ENCODE measurements at regions not wholly inside any gene's neighbourhood (a gene's known extent, or its start where the extent isn't known, plus 50 kb on each side); places are given as distances from the start of the nearest gene placed in this dataset.
"Not testable (repeated sequence)": the region's sequence is repeated elsewhere in the genome, so short reads cannot be mapped to it uniquely, and the experiment has no call there.

- no peak for FAIRE-seq
These were observed 293.1 kb upstream of the SEMA3C start for GRCh38 chr7:81211934-81212320.

- FAIRE-seq, result no peak
These were observed 292.5 kb upstream of the SEMA3C start for GRCh38 chr7:81211204-81211933.

- FAIRE-seq, result no peak
These were observed 291.6 kb upstream of the SEMA3C start for GRCh38 chr7:81210137-81211064.

GRCh38 chr7:81209059-81209458 lies 290.2 kb upstream of the SEMA3C start:
- no peak for FAIRE-seq

GRCh38 chr7:81207801-81208200 lies 288.9 kb upstream of the SEMA3C start:
- no peak for FAIRE-seq

- FAIRE-seq, result no peak
These were observed 288.0 kb upstream of the SEMA3C start for GRCh38 chr7:81206667-81207360.

- FAIRE-seq, result no peak
These were observed 287.4 kb upstream of the SEMA3C start for GRCh38 chr7:81206217-81206616.

- FAIRE-seq, result no peak
These were observed 282.3 kb upstream of the SEMA3C start for GRCh38 chr7:81201188-81201587.

- no peak for FAIRE-seq
These were observed 279.9 kb upstream of the SEMA3C start for GRCh38 chr7:81198766-81199165.

GRCh38 chr7:81197266-81197665 lies 278.4 kb upstream of the SEMA3C start:
- FAIRE-seq, result no peak

- no peak for FAIRE-seq
These were observed 276.2 kb upstream of the SEMA3C start for GRCh38 chr7:81195033-81195432.

GRCh38 chr7:81190997-81191768 lies 272.3 kb upstream of the SEMA3C start:
- FAIRE-seq, result no peak

GRCh38 chr7:81187753-81188152 lies 268.9 kb upstream of the SEMA3C start:
- FAIRE-seq, result no peak

- no peak for FAIRE-seq
These were observed 267.8 kb upstream of the SEMA3C start for GRCh38 chr7:81186691-81187090.

- FAIRE-seq, result no peak
These were observed 266.2 kb upstream of the SEMA3C start for GRCh38 chr7:81185072-81185471.

- FAIRE-seq, result no peak
These were observed 264.5 kb upstream of the SEMA3C start for GRCh38 chr7:81183326-81183725.

GRCh38 chr7:81182056-81182455 lies 263.2 kb upstream of the SEMA3C start:
- FAIRE-seq, result not testable (repeated sequence)

- FAIRE-seq, result no peak
These were observed 262.2 kb upstream of the SEMA3C start for GRCh38 chr7:81181066-81181465.

- FAIRE-seq, result no peak
These were observed 261.7 kb upstream of the SEMA3C start for GRCh38 chr7:81180573-81180972.

GRCh38 chr7:81175275-81175940 lies 256.6 kb upstream of the SEMA3C start:
- FAIRE-seq, result no peak

- FAIRE-seq, result no peak
These were observed 255.0 kb upstream of the SEMA3C start for GRCh38 chr7:81173766-81174281.

- FAIRE-seq, result no peak
These were observed 251.4 kb upstream of the SEMA3C start for GRCh38 chr7:81170291-81170690.

Measured in G401.6 (cell line).